KOPT-K1 (cell line): ENCODE measurements at regions not wholly inside any gene's neighbourhood (a gene's known extent, or its start where the extent isn't known, plus 50 kb on each side); places are given as distances from the start of the nearest gene placed in this dataset.

Experiments used
- H3K27ac ChIP-seq: fragments of 200-600 bp; sonication (generic); 2 replicates; pipeline ENCODE4 v1.5.1; 2016; ENCODE audit warnings: antibody characterized with exemption, mild to moderate bottlenecking, low read depth, low read length; ENCODE audit not compliant: poor library complexity, severe bottlenecking
- H3K36me3 ChIP-seq: fragments of 200-600 bp; sonication (generic); 2 replicates; pipeline ENCODE4 v1.5.1; 2017; ENCODE audit warnings: antibody characterized with exemption, mild to moderate bottlenecking, low read length, moderate library complexity; ENCODE audit not compliant: insufficient read depth
- H3K9me3 ChIP-seq: fragments of 200-600 bp; sonication (generic); 2 replicates; pipeline ENCODE4 v1.5.1; 2017; ENCODE audit warnings: antibody characterized with exemption, low read length, mild to moderate bottlenecking; ENCODE audit not compliant: insufficient read depth, poor library complexity, severe bottlenecking

- no peaks in the 10 kb centered on the region for H3K9me3 ChIP-seq
- H3K36me3 ChIP-seq = no peaks in the 10 kb centered on the region
- H3K27ac ChIP-seq = no peak overlapping the region
These were observed 308.3 kb upstream of the AKR1E2 start for GRCh38 chr10:4517746-4518145.

- H3K9me3 ChIP-seq = no peaks in the 10 kb centered on the region
These were observed 310.3 kb upstream of the AKR1E2 start for GRCh38 chr10:4515721-4516120.

GRCh38 chr10:4514445-4515108 lies 311.4 kb upstream of the AKR1E2 start:
- no peak overlapping the region for H3K27ac ChIP-seq
- H3K36me3 ChIP-seq = no peaks in the 10 kb centered on the region
- H3K9me3 ChIP-seq = no peaks in the 10 kb centered on the region

More at GRCh38 chr10:4515721-4516120, 310.3 kb upstream of the AKR1E2 start:
- no peak overlapping the region for H3K27ac ChIP-seq
- no peaks in the 10 kb centered on the region for H3K36me3 ChIP-seq

- Histone ChIP-seq H3K36me3 (no peaks in the 10 kb centered on the region), H3K9me3 (no peaks in the 10 kb centered on the region), H3K27ac (no peak overlapping the region)
These were observed 313.3 kb upstream of the AKR1E2 start for GRCh38 chr10:4512671-4513240.

- no peak overlapping the region for H3K27ac ChIP-seq
- no peaks in the 10 kb centered on the region for H3K36me3 ChIP-seq
- H3K9me3 ChIP-seq = no peaks in the 10 kb centered on the region
These were observed 313.8 kb upstream of the AKR1E2 start for GRCh38 chr10:4512196-4512595.

- Histone ChIP-seq H3K9me3 (no peaks in the 10 kb centered on the region), H3K27ac (no peak overlapping the region), H3K36me3 (no peaks in the 10 kb centered on the region)
These were observed 314.5 kb upstream of the AKR1E2 start for GRCh38 chr10:4511509-4511908.

GRCh38 chr10:4509405-4509804 lies 316.6 kb upstream of the AKR1E2 start:
- no peaks in the 10 kb centered on the region for H3K36me3 ChIP-seq
- no peak overlapping the region for H3K27ac ChIP-seq
- H3K9me3 ChIP-seq = no peaks in the 10 kb centered on the region

GRCh38 chr10:4506095-4506494 lies 319.9 kb upstream of the AKR1E2 start:
- Histone ChIP-seq H3K27ac (no peak overlapping the region), H3K36me3 (no peaks in the 10 kb centered on the region), H3K9me3 (no peaks in the 10 kb centered on the region)

- Histone ChIP-seq H3K9me3 (no peaks in the 10 kb centered on the region), H3K27ac (no peak overlapping the region), H3K36me3 (no peaks in the 10 kb centered on the region)
These were observed 321.5 kb upstream of the AKR1E2 start for GRCh38 chr10:4504550-4504949.

GRCh38 chr10:4503076-4503475 lies 322.9 kb upstream of the AKR1E2 start:
- Histone ChIP-seq H3K36me3 (no peaks in the 10 kb centered on the region), H3K27ac (no peak overlapping the region), H3K9me3 (no peaks in the 10 kb centered on the region)

- Histone ChIP-seq H3K27ac (no peak overlapping the region), H3K36me3 (no peaks in the 10 kb centered on the region), H3K9me3 (no peaks in the 10 kb centered on the region)
These were observed 324.7 kb upstream of the AKR1E2 start for GRCh38 chr10:4501306-4501705.

- no peaks in the 10 kb centered on the region for H3K36me3 ChIP-seq
- no peaks in the 10 kb centered on the region for H3K9me3 ChIP-seq
- no peak overlapping the region for H3K27ac ChIP-seq
These were observed 327.2 kb upstream of the AKR1E2 start for GRCh38 chr10:4498711-4499251.

GRCh38 chr10:4494551-4494950 lies 331.5 kb upstream of the AKR1E2 start:
- Histone ChIP-seq H3K9me3 (no peaks in the 10 kb centered on the region), H3K36me3 (no peaks in the 10 kb centered on the region), H3K27ac (no peak overlapping the region)

- Histone ChIP-seq H3K27ac (no peak overlapping the region), H3K36me3 (no peaks in the 10 kb centered on the region), H3K9me3 (no peaks in the 10 kb centered on the region)
These were observed 333.8 kb upstream of the AKR1E2 start for GRCh38 chr10:4492202-4492601.

GRCh38 chr10:4488904-4489303 lies 337.1 kb upstream of the AKR1E2 start:
- Histone ChIP-seq H3K9me3 (no peaks in the 10 kb centered on the region), H3K27ac (no peak overlapping the region), H3K36me3 (no peaks in the 10 kb centered on the region)

GRCh38 chr10:4485636-4486035 lies 340.4 kb upstream of the AKR1E2 start:
- Histone ChIP-seq H3K27ac (no peak overlapping the region), H3K9me3 (no peaks in the 10 kb centered on the region), H3K36me3 (no peaks in the 10 kb centered on the region)
